ENCODE measurements at regions not wholly inside any gene's neighbourhood (a gene's known extent, or its start where the extent isn't known, plus 50 kb on each side); places are given as distances from the start of the nearest gene placed in this dataset.

GRCh38 chr21:41611966-41612606 is 104.1 kb upstream of the TMPRSS2 start:
- TF ChIP-seq EGR1 (IDR thresholded peaks at IDR 0.05; ENCODE audit: borderline replicate concordance, low read depth, low read length) = no peak
- peak; percentile 68 to 80 (median 72) for TF ChIP-seq CTCF (IDR thresholded peaks at IDR 0.05; ENCODE audit: control extremely low read depth in 1 of 3, insufficient read depth in 1 of 3, low read depth in 1 of 3, low read length in 3 of 3)
- TF ChIP-seq EZH2 (IDR thresholded peaks at IDR 0.05; ENCODE audit: low read depth, low read length, severe bottlenecking) = no peak
- TF ChIP-seq CHD1 (IDR thresholded peaks at IDR 0.05; ENCODE audit: low read depth, low read length) = no peak
- TF ChIP-seq POLR2AphosphoS5 (IDR thresholded peaks at IDR 0.05; ENCODE audit: low read depth, low read length) = no peak
- no peak for TF ChIP-seq ATF3 (IDR thresholded peaks at IDR 0.05; ENCODE audit: insufficient read depth, low read depth, low read length)
- TF ChIP-seq TAF1 (IDR thresholded peaks at IDR 0.05; ENCODE audit: low read depth, low read length) = no peak
- TF ChIP-seq JUND (IDR thresholded peaks at IDR 0.05; ENCODE audit: low read length) = no peak
- peak; percentile 70 to 78 for TF ChIP-seq RAD21 (IDR thresholded peaks at IDR 0.05 in 1 of 2, conservative IDR thresholded peaks at IDR 0.05 in 1 of 2; ENCODE audit: low read depth in 2 of 2, low read length in 2 of 2)
- TF ChIP-seq POLR2A (IDR thresholded peaks at IDR 0.05; ENCODE audit: control extremely low read depth in 1 of 2, low read depth in 2 of 2, low read length in 2 of 2) = no peak
- TF ChIP-seq CBX8 (IDR thresholded peaks at IDR 0.05; ENCODE audit: borderline replicate concordance, low read depth, low read length) = no peak
- TF ChIP-seq SP1 (IDR thresholded peaks at IDR 0.05; ENCODE audit: low read depth, low read length) = no peak
- no peak for TF ChIP-seq RFX5 (IDR thresholded peaks at IDR 0.05; ENCODE audit: borderline replicate concordance, low read depth, low read length)

Data from H1 (cell line).